ENCODE measurements at regions not wholly inside any gene's neighbourhood (a gene's known extent, or its start where the extent isn't known, plus 50 kb on each side); places are given as distances from the start of the nearest gene placed in this dataset.

DNA sequence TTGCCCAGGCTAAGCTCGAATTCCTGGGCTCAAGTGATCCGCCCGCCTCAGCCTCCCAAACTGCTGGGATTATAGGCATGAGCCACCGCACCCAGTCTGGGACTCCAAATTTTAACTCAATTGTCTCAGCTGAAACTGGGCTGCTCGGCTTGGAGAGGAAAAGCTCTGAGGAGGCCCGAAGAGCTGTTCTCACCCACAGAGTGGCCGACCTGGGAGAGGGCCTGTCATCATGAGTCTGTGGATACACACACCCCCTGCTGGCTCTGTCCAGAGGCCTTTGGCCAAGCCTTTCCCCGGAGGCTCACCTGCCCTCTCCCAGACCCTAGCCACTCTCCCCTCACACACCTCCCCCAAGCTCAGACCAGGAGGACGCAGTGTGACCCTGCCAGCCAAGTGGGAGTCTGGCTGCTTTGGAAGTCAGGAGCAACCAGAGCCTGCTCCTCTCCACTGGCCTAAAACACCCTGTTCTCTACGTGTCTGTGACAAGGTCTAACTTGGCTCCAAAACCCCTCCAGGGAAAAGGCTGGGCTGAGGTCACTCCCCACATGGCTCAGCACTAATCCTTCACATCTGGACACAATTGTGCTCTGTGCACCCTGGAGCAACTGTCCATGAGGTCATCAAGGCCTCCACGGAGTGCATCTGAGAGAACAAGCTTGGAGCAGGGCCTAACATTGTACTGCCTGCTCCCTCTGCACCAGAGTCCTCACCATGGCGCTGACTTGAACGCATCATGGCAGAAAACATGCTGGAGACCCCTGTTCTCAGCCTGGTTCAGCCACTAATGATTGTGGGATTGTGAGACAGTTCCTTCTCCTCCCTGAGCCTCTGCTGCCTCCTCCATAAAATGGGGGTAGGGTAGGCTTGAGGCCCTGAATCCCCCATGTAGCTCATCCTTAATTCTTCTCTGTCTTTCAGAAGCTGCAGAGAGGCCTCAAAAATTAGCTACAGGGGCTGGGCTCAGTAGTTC lies 49.9 kb upstream of the RAB6C start:
- no peaks in the 10 kb centered on the region for H3K4me1 ChIP-seq (ENCODE audit: insufficient read depth, low read length)
- TF ChIP-seq, protein P1, sequence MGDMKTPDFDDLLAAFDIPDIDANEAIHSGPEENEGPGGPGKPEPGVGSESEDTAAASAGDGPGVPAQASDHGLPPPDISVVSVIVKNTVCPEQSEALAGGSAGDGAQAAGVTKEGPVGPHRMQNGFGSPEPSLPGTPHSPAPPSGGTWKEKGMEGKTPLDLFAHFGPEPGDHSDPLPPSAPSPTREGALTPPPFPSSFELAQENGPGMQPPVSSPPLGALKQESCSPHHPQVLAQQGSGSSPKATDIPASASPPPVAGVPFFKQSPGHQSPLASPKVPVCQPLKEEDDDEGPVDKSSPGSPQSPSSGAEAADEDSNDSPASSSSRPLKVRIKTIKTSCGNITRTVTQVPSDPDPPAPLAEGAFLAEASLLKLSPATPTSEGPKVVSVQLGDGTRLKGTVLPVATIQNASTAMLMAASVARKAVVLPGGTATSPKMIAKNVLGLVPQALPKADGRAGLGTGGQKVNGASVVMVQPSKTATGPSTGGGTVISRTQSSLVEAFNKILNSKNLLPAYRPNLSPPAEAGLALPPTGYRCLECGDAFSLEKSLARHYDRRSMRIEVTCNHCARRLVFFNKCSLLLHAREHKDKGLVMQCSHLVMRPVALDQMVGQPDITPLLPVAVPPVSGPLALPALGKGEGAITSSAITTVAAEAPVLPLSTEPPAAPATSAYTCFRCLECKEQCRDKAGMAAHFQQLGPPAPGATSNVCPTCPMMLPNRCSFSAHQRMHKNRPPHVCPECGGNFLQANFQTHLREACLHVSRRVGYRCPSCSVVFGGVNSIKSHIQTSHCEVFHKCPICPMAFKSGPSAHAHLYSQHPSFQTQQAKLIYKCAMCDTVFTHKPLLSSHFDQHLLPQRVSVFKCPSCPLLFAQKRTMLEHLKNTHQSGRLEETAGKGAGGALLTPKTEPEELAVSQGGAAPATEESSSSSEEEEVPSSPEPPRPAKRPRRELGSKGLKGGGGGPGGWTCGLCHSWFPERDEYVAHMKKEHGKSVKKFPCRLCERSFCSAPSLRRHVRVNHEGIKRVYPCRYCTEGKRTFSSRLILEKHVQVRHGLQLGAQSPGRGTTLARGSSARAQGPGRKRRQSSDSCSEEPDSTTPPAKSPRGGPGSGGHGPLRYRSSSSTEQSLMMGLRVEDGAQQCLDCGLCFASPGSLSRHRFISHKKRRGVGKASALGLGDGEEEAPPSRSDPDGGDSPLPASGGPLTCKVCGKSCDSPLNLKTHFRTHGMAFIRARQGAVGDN (CRISPR knock-in tag; IDR thresholded peaks at IDR 0.05) = 0 out of 2 replicates have a peak, but pooled peaks have one; percentile 12
- TF ChIP-seq, protein P2, sequence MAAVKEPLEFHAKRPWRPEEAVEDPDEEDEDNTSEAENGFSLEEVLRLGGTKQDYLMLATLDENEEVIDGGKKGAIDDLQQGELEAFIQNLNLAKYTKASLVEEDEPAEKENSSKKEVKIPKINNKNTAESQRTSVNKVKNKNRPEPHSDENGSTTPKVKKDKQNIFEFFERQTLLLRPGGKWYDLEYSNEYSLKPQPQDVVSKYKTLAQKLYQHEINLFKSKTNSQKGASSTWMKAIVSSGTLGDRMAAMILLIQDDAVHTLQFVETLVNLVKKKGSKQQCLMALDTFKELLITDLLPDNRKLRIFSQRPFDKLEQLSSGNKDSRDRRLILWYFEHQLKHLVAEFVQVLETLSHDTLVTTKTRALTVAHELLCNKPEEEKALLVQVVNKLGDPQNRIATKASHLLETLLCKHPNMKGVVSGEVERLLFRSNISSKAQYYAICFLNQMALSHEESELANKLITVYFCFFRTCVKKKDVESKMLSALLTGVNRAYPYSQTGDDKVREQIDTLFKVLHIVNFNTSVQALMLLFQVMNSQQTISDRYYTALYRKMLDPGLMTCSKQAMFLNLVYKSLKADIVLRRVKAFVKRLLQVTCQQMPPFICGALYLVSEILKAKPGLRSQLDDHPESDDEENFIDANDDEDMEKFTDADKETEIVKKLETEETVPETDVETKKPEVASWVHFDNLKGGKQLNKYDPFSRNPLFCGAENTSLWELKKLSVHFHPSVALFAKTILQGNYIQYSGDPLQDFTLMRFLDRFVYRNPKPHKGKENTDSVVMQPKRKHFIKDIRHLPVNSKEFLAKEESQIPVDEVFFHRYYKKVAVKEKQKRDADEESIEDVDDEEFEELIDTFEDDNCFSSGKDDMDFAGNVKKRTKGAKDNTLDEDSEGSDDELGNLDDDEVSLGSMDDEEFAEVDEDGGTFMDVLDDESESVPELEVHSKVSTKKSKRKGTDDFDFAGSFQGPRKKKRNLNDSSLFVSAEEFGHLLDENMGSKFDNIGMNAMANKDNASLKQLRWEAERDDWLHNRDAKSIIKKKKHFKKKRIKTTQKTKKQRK (IDR thresholded peaks at IDR 0.05; ENCODE audit: low read length) = no peak
- no peak overlapping the region for H3K27ac ChIP-seq (ENCODE audit: extremely low read length, insufficient read depth, low read length)
- no peak overlapping the region for H3K9ac ChIP-seq (ENCODE audit: insufficient read depth, low read depth, low read length)
- H3K27me3 ChIP-seq (ENCODE audit: control insufficient read depth in 1 of 2, insufficient read depth in 2 of 2, low read length in 2 of 2) = peaks cover 6 to 26% of the 10 kb centered on the region in 2 experiments; a peak in 3 of 5 replicates
- BruUV-seq (replicated peaks) = no TSS peak
- DNase-seq (ENCODE audit: low spot score) = no peak
- H3K79me2 ChIP-seq (ENCODE audit: insufficient read depth, low read length) = no peaks in the 10 kb centered on the region
- ATAC-seq = peak; percentile 77
- no peak overlapping the region for H3K4me3 ChIP-seq (replicated peaks in 1 of 3; ENCODE audit: insufficient read depth in 1 of 3, low read depth in 2 of 3, low read length in 3 of 3)
- WGBS (ENCODE audit: low lambda C conversion rate) = 31% methylated on average over 12 of the region's 13 CpGs
- no peak for FAIRE-seq
- in situ Hi-C loops (cut with HindIII; ENCODE audit: extremely low pct_ligation_motif_present, low pct_unique_long_range_greater_than_20kb) (loop anchor here (10.0 kb wide), 1 partner anchor 405 kb away; no protein-coding TSS in a partner anchor), intact Hi-C loops (cut with micrococcal nuclease; ENCODE audit: unreplicated experiment) (no loop called here)
- no peaks in the 10 kb centered on the region; the same call in 1 of the 2 replicates for H4K20me1 ChIP-seq (ENCODE audit: insufficient read depth, low read length)
- no peaks in the 10 kb centered on the region for H3K36me3 ChIP-seq (replicated peaks in 1 of 2; ENCODE audit: control insufficient read depth in 1 of 2, insufficient read depth in 2 of 2, low read length in 2 of 2)
- H3K4me2 ChIP-seq (ENCODE audit: low read depth, low read length) = no peak overlapping the region
- no peaks in the 10 kb centered on the region for H3K9me3 ChIP-seq (ENCODE audit: low read length)
- H2AFZ ChIP-seq (ENCODE audit: low read length) = no peak overlapping the region
- CTCF ChIA-PET (ENCODE audit: low intra/inter-chr PET ratio, low total read pairs) = no interaction called here
- POLR2A ChIA-PET = no interaction called here

Small RNA genes in the stretch of these regions (small RNA-seq; reads per million reads assigned to genes)
- gene RNA5SP103 (ENCODE audit: insufficient read depth in 2 of 3, insufficient read length in 3 of 3, low read depth in 2 of 3, low replicate concordance in 1 of 3) = 0 reads per million in 3 experiments
